AG09309 (cell line): ENCODE measurements at regions not wholly inside any gene's neighbourhood (a gene's known extent, or its start where the extent isn't known, plus 50 kb on each side); places are given as distances from the start of the nearest gene placed in this dataset.

Source experiments
- DNase-seq: peaks from one replicate; pipeline ENCODE4 v3.0.0-alpha.2; 2010; ENCODE audit warnings: low read depth
- H3K4me3 ChIP-seq: 2 replicates; pipeline ENCODE4 v1.5.1; 2011; ENCODE audit warnings: mild to moderate bottlenecking, low read depth, low read length, moderate library complexity; ENCODE audit not compliant: control insufficient read depth
- CTCF ChIP-seq: IDR thresholded peaks from 2 replicates; pipeline ENCODE4 v1.5.1; 2011; ENCODE audit warnings: mild to moderate bottlenecking, low read depth, low read length, inconsistent platforms; ENCODE audit not compliant: insufficient read depth, control insufficient read depth; ENCODE audit errors: missing control alignments

- no peak overlapping the region for H3K4me3 ChIP-seq
- no peak for TF ChIP-seq CTCF
- no peak for DNase-seq
These were observed 71.8 kb downstream of the FUNDC1 start for GRCh38 chrX:44470816-44471215.

- no peak for TF ChIP-seq CTCF
- DNase-seq, result no peak
- no peak overlapping the region for H3K4me3 ChIP-seq
These were observed 79.8 kb downstream of the FUNDC1 start for GRCh38 chrX:44462850-44463249.

GRCh38 chrX:44459501-44459900 is 83.2 kb downstream of the FUNDC1 start:
- TF ChIP-seq CTCF, result no peak
- H3K4me3 ChIP-seq, result no peak overlapping the region
- DNase-seq, result no peak

- no peak overlapping the region for H3K4me3 ChIP-seq
- DNase-seq, result no peak
- no peak for TF ChIP-seq CTCF
These were observed 86.0 kb downstream of the FUNDC1 start for GRCh38 chrX:44456685-44457084.

GRCh38 chrX:44451056-44451455 is 91.6 kb downstream of the FUNDC1 start:
- no peak overlapping the region for H3K4me3 ChIP-seq
- no peak for DNase-seq
- TF ChIP-seq CTCF, result no peak

- H3K4me3 ChIP-seq, result no peak overlapping the region
- TF ChIP-seq CTCF, result no peak
- no peak for DNase-seq
These were observed 95.4 kb downstream of the FUNDC1 start for GRCh38 chrX:44447214-44447613.

- no peak for DNase-seq
- TF ChIP-seq CTCF, result no peak
- H3K4me3 ChIP-seq, result no peak overlapping the region
These were observed 96.5 kb upstream of the EFHC2 start for GRCh38 chrX:44440006-44440405.
